HAP-1 (cell line): ENCODE measurements at regions not wholly inside any gene's neighbourhood (a gene's known extent, or its start where the extent isn't known, plus 50 kb on each side); places are given as distances from the start of the nearest gene placed in this dataset.
A peak's percentile ranks its signal among the peaks of the same experiment; 100 is the strongest.
"Not testable (repeated sequence)": the region's sequence is repeated elsewhere in the genome, so short reads cannot be mapped to it uniquely, and the experiment has no call there.

Experiments used
- DNase-seq, 2 experiments: peaks; one replicate each; pipeline ENCODE4 v3.0.0-alpha.2; 2016 to 2020; ENCODE audit warnings: low spot score in 2 of 2
- H3K27me3 ChIP-seq: fragments of 250-450 bp; sonication (Bioruptor Pico); 2 replicates; pipeline ENCODE4 v1.5.1; 2020; ENCODE audit warnings: low read depth, mild to moderate bottlenecking, moderate library complexity
- H3K36me3 ChIP-seq: fragments of 250-450 bp; sonication (Bioruptor Pico); replicated peaks from 2 replicates; pipeline ENCODE4 v1.5.1; 2020; ENCODE audit warnings: mild to moderate bottlenecking
- H3K4me1 ChIP-seq: fragments of 250-450 bp; sonication (Bioruptor Pico); 2 replicates; pipeline ENCODE4 v1.5.1; 2020; ENCODE audit warnings: mild to moderate bottlenecking
- H3K4me3 ChIP-seq: fragments of 250-450 bp; sonication (Bioruptor Pico); 2 replicates; pipeline ENCODE4 v1.5.1; 2020; ENCODE audit warnings: mild to moderate bottlenecking, moderate library complexity
- H3K9me3 ChIP-seq: fragments of 250-450 bp; sonication (Bioruptor Pico); 2 replicates; pipeline ENCODE4 v1.5.1; 2020; ENCODE audit warnings: mild to moderate bottlenecking, moderate library complexity
- in situ Hi-C: fragments of 300-500 bp; cut with MboI; formaldehyde crosslinking; loops from 3 replicates; pipeline ENCODE4 v1.14.3; 2020; ENCODE audit warnings: low sequenced_read_pairs, inconsistent platforms, mixed read lengths

DNA sequence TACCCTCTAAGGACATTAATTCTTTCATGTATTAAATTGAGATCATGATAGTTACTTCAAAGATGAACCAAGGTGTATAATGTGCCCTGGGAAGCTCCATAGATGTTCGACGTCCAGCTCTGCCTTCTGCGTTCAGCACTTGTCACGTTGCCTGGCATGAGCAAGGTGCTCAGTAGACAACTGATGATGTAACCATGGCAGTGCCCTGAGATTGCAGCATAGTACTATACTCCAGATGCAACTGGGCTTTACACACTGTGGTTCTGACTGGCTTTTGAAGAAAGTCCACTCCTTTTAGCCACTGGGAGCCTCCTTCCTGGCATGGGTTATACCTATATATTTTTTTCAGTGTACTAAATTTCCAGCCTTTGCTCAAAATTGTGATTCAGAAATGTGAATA is 355.8 kb upstream of the SORCS1 start:
- no peak for DNase-seq
- Histone ChIP-seq H3K4me3 (no peak overlapping the region), H3K27me3 (no peaks in the 10 kb centered on the region), H3K4me1 (peaks cover 9% of the 10 kb centered on the region), H3K9me3 (no peaks in the 10 kb centered on the region), H3K36me3 (no peaks in the 10 kb centered on the region)
- in situ Hi-C loops, result no loop called here

DNA sequence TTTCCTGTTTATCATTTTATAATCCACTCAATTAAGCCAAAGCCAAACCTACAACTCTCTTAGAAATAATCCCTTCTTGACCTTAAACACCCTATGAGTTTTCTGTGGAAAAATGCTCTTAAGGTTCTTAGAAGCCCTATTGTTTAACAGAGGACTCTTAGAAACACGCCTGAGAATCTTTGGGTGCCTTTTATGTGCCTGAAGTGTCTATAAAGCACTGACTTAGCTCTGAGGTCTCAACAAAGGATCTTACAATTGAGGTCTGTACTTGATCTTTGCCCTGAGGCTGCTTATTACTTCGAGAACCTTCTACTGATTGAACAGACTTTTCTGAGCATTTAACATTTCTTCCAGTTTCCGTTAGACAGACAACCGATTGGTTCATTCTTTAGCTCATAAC is 353.3 kb upstream of the SORCS1 start:
- in situ Hi-C loops, result no loop called here
- Histone ChIP-seq H3K4me1 (peaks cover 9% of the 10 kb centered on the region), H3K4me3 (no peak overlapping the region), H3K36me3 (no peaks in the 10 kb centered on the region), H3K9me3 (no peaks in the 10 kb centered on the region), H3K27me3 (no peaks in the 10 kb centered on the region)
- DNase-seq, result peak; percentile 19 to 66

DNA sequence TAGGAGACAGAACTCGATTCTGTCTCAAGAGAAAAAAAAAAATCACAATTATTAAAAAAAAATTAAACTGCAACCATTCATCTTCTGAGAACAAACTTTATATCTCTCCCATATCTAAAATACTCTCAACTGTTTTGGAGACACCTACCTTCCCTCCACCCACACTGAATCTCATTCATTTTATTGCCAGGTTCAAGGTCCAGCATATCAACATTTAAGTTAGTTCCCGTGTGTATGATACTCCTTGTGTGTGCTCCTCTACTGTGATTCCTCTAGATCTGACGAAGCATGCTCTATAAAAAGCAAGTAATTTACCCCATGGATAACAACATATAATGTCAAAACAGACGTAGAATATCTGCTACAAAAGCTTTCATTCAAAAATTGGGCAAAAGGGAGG is 351.8 kb upstream of the SORCS1 start:
- in situ Hi-C loops, result no loop called here
- DNase-seq, result no peak
- H3K9me3 ChIP-seq, result no peaks in the 10 kb centered on the region

DNA sequence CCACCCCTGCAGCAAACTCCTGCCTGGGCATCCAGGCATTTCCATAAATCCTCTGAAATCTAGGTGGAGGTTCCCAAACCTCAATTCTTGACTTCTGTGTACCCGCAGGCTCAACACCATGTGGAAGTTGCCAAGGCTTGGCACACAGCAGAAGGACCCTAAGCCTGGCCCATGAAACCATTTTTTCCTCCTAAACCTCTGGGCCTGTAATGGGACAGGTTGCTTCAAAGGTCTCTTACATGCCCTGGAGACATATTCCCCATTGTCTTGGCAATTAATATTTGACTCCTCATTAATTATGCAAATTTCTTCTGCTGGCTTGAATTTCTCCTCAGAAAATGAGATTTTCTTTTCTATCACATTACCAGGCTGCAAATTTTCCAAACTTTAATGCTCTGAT is 339.5 kb upstream of the SORCS1 start:
- DNase-seq, H3K36me3 ChIP-seq, H3K9me3 ChIP-seq, in situ Hi-C loops, H3K4me1 ChIP-seq, H3K4me3 ChIP-seq, H3K27me3 ChIP-seq: not testable (repeated sequence)

More for the DNA sequence above, 351.8 kb upstream of the SORCS1 start:
- H3K4me3 ChIP-seq, result no peak overlapping the region
- no peaks in the 10 kb centered on the region for H3K27me3 ChIP-seq
- H3K4me1 ChIP-seq, result peaks cover 9% of the 10 kb centered on the region
- no peaks in the 10 kb centered on the region for H3K36me3 ChIP-seq

DNA sequence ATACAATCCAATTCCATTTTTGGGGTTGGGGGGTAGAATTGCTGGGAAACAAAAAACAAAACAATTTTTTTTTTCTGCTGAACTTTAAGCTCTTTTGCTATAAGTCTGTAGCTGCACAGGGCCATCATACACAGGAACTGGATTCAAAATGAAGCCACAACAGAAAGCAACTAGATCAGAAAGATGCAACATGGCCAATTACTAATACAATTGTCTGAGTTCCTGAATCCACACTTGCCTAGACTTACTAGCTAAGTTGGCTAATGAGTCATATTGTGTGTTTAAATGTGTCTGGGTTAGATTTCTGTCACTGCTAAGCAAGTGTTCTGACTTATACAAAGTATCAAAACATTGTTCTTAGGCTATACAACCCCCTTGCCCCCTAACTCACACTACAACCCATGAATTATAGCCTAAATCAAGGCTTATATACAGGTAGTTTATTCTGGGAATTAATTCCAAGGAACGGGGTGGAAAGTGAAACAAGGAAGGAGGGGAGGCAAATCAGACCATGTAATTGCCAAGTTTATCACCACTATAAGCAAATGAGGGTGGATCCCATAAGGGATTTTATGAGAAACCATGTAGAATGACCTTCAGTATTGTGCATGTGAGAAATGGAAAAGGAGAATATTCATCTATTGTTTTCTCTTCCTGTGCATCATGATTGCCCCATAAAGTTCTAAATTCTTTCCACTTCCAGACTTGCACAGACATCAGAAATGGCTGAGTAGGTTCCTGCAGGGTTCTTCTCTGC is 337.9 kb upstream of the SORCS1 start:
- H3K4me3 ChIP-seq, result no peak overlapping the region
- H3K27me3 ChIP-seq, result no peaks in the 10 kb centered on the region
- in situ Hi-C loops, result no loop called here
- H3K36me3 ChIP-seq, result no peaks in the 10 kb centered on the region
- H3K9me3 ChIP-seq, result no peaks in the 10 kb centered on the region
- DNase-seq, result no peak
- H3K4me1 ChIP-seq, result no peaks in the 10 kb centered on the region; the same call in 1 of the 2 replicates

DNA sequence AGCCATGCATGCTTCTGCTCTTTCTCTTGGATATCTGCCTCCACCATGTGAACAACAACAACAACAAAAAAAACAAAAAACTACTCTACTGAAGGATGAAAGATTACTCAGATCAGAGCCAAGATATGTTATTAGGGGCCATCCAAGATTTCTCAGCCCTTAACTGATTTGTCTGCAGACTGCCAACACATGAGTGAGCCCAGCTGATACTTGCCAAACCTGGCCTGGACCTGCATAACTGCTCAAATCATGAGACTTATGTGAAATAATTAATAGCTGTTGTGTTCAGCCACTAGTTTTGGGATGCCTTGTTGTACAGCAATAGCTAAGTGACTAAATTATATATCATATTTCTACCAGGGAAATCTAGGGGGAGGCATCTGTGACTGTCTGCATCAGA is 334.5 kb upstream of the SORCS1 start:
- H3K27me3 ChIP-seq, result no peaks in the 10 kb centered on the region
- no peak for DNase-seq
- H3K36me3 ChIP-seq, result no peaks in the 10 kb centered on the region
- H3K9me3 ChIP-seq, result no peaks in the 10 kb centered on the region
- no peak overlapping the region for H3K4me3 ChIP-seq
- no peaks in the 10 kb centered on the region for H3K4me1 ChIP-seq
- in situ Hi-C loops, result no loop called here

DNA sequence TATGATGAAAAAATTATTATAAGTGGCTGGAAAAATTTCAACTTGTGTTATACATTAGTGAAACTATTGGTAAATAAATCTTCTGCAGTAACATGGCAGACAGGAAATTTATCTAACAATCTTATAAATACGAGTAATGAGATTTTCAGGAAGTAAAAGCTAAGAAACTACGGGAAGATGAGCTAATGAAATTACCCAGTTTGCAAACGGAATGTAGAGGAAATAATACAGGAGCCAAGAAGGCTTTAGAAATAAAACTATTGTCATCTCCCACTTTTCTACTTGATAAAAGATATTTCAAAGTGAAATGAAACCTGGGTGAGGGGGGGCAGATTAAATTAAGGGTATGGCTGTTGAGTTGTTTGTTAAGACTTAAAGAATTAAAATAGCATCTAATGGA is 332.5 kb upstream of the SORCS1 start:
- in situ Hi-C loops, result no loop called here
- no peaks in the 10 kb centered on the region for H3K36me3 ChIP-seq
- no peak for DNase-seq
- H3K4me1 ChIP-seq, result no peaks in the 10 kb centered on the region
- H3K9me3 ChIP-seq, result no peaks in the 10 kb centered on the region
- H3K4me3 ChIP-seq, result no peak overlapping the region
- no peaks in the 10 kb centered on the region for H3K27me3 ChIP-seq

DNA sequence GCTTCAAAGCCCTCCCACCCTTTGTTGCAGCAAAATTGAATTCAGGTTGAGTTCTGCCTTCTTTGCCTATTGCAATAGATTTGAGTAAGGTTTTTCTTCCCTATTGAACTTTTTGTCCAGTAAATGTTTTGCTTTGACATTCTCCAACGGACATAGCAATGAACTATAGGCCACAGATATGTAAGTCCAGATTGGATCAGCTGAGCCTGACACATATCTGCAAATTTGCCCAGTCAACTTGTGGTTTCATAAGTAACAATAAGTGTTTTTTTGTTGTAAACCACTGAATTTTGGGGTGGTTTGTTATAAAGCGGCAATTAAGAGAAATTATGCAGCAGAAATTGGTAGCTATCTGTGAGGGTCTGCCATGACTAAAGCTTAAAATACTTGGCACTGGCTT is 332.1 kb upstream of the SORCS1 start:
- Histone ChIP-seq H3K27me3 (no peaks in the 10 kb centered on the region), H3K36me3 (no peaks in the 10 kb centered on the region), H3K9me3 (no peaks in the 10 kb centered on the region), H3K4me3 (no peak overlapping the region), H3K4me1 (no peaks in the 10 kb centered on the region)
- in situ Hi-C loops, result no loop called here
- no peak for DNase-seq

DNA sequence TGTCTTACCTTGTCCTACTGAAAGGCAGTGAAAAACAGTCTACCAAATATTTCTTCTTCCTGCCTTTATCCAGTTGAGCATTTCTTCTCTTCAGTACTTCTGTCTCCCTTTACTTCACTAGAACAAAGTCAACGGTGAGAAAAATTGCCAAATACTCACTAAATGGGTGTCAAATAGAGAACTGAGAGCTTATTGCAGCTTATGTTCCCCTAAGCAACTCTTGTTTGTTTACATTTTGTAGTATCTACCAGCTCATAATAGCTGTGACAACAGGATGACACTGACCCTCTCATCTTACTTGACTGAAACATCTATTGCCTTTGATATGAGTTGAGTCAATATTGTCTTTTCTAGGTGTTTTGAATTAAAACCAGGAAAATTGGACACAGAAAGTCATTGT is 327.9 kb upstream of the SORCS1 start:
- peaks cover 3% of the 10 kb centered on the region; the same call in 1 of the 2 replicates for H3K27me3 ChIP-seq
- in situ Hi-C loops, result no loop called here
- no peak for DNase-seq
- H3K9me3 ChIP-seq, result no peaks in the 10 kb centered on the region
- H3K36me3 ChIP-seq, result no peaks in the 10 kb centered on the region
- H3K4me3 ChIP-seq, result no peak overlapping the region
- no peaks in the 10 kb centered on the region for H3K4me1 ChIP-seq

DNA sequence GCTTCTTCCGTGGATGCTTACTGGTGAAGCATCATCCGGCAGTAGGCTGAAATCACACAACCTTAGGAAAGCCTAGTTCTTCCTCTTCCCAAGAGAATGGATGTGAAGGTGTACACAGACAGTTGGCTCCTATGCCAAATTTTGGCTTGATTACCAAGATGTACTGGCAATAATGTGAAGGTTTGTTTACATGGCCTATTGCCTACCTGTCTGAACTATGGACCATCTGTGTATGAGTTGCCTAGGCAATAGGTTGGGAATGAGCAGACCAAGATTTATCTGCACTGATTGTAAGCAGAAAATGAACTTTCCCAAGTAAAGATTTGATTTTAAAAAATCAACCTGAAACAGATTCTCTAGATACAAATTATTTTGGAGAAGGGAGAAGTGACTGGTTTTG is 325.9 kb upstream of the SORCS1 start:
- Histone ChIP-seq H3K9me3 (no peaks in the 10 kb centered on the region), H3K27me3 (peaks cover 6% of the 10 kb centered on the region; the same call in 1 of the 2 replicates), H3K36me3 (no peaks in the 10 kb centered on the region), H3K4me1 (no peaks in the 10 kb centered on the region), H3K4me3 (no peak overlapping the region)
- no peak for DNase-seq
- in situ Hi-C loops, result no loop called here

DNA sequence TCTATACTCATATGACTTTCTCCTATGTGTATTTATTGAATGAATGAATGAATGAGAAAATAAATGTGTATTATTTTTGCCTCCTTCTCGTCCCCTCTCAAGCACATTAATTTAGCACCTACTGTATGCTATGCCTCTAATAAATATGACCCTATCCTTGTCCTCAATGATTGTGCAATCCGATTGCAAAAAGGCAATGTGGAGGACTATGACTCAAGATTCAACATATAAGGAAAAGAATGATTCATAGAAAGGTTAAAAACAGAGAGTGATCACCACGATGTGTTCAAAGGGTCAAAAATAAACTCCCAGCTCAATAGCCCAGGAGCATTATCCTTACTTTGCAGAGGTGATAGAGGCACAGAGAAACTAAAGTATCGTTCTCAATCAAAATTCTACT is 322.8 kb upstream of the SORCS1 start:
- no peak overlapping the region for H3K4me3 ChIP-seq
- H3K36me3 ChIP-seq, result no peaks in the 10 kb centered on the region
- H3K9me3 ChIP-seq, result no peaks in the 10 kb centered on the region
- H3K4me1 ChIP-seq, result no peaks in the 10 kb centered on the region
- no peak for DNase-seq
- H3K27me3 ChIP-seq, result peaks cover 6% of the 10 kb centered on the region; the same call in 1 of the 2 replicates
- in situ Hi-C loops, result no loop called here

DNA sequence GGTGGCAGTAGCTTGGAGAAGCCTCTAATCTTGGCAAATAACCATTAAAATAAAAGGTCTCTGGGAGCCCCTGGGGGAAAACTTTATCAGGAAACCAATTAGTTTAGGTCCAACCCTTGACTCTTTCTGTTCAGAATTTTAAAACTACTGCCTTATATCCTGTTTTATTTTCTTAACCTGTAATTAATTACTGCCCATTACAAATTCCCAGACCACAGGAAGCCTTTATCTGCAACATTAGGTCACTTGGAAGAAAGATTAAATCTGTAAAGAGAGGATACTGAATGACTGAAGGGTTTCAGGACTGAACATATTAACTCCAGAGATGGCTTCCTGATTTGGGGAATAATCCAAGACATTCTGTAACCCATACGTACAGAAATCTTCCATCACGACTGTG is 320.5 kb upstream of the SORCS1 start:
- in situ Hi-C loops, result no loop called here
- Histone ChIP-seq H3K4me1 (no peaks in the 10 kb centered on the region), H3K4me3 (no peak overlapping the region), H3K9me3 (no peaks in the 10 kb centered on the region), H3K27me3 (peaks cover 6% of the 10 kb centered on the region; the same call in 1 of the 2 replicates), H3K36me3 (no peaks in the 10 kb centered on the region)
- no peak for DNase-seq

DNA sequence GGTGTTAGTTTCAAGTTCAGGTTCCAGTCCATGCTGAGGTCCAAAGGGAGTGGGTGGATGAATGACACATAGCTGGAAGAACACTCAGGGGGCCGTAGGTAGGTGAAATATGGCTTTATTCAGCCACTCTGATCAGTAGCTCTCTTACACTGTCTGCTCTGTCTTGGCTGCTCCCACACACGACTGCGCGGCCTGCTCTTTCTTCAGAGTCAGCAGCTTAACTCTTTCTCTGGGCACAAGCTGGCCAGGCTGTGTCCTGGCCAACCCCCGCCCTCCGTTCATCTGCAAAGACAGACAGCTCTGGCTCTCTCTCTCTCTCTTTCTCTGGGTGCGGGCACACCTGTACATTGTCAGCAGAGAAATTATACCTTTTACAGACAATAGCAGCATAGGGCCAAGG is 317.4 kb upstream of the SORCS1 start:
- Histone ChIP-seq H3K27me3 (no peaks in the 10 kb centered on the region), H3K36me3 (no peaks in the 10 kb centered on the region), H3K4me1 (no peaks in the 10 kb centered on the region), H3K9me3 (no peaks in the 10 kb centered on the region), H3K4me3 (no peak overlapping the region)
- in situ Hi-C loops, result no loop called here
- no peak for DNase-seq

DNA sequence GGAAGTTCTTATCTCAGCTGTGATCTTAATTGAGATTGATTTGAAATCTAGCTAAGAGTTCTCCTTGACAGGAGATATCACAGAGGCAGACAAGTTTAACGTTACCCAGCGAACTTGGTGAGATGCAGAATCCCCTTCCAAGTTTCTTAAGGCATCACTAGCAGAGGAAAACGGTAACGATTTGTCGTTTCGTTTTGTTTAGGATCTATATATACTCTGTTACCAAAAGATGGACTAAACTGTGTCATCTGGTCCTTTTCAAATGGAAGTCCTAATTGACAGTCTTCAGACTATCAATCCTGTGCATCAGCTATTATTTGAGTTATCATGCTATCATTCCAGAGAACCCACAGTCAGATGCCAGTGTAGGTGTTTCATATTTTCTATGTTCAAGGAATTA is 316.7 kb upstream of the SORCS1 start:
- no peaks in the 10 kb centered on the region for H3K27me3 ChIP-seq
- in situ Hi-C loops, result no loop called here

DNA sequence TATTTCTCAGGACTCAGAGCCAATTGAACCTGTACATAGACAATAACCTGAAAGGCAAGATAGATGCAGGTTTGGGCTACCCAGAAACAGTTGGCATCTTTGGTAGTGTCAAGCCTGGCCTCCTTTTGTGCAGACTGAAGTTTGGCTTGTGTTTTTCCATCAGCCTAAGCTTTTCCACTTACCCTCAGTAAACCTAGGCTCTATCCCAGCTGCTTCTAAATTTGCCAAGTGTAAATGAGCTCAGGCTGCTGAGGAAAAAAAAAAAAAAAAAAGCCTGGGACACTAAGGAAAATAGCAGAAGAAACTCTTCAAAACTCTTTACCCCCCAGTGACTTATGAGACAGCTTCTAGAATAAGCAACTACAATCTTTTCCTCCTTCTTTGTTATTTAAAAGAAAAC is 316.3 kb upstream of the SORCS1 start:
- in situ Hi-C loops, result no loop called here
- H3K9me3 ChIP-seq, result no peaks in the 10 kb centered on the region
- H3K27me3 ChIP-seq, result no peaks in the 10 kb centered on the region

More for the DNA sequence above, 316.7 kb upstream of the SORCS1 start:
- H3K9me3 ChIP-seq, result no peaks in the 10 kb centered on the region
- H3K4me3 ChIP-seq, result no peak overlapping the region
- no peak for DNase-seq
- no peaks in the 10 kb centered on the region for H3K36me3 ChIP-seq
- H3K4me1 ChIP-seq, result no peaks in the 10 kb centered on the region

More for the DNA sequence above, 316.3 kb upstream of the SORCS1 start:
- Histone ChIP-seq H3K4me1 (no peaks in the 10 kb centered on the region), H3K36me3 (no peaks in the 10 kb centered on the region), H3K4me3 (no peak overlapping the region)
- DNase-seq, result no peak
